ENCODE measurements at regions not wholly inside any gene's neighbourhood (a gene's known extent, or its start where the extent isn't known, plus 50 kb on each side); places are given as distances from the start of the nearest gene placed in this dataset.

DNA sequence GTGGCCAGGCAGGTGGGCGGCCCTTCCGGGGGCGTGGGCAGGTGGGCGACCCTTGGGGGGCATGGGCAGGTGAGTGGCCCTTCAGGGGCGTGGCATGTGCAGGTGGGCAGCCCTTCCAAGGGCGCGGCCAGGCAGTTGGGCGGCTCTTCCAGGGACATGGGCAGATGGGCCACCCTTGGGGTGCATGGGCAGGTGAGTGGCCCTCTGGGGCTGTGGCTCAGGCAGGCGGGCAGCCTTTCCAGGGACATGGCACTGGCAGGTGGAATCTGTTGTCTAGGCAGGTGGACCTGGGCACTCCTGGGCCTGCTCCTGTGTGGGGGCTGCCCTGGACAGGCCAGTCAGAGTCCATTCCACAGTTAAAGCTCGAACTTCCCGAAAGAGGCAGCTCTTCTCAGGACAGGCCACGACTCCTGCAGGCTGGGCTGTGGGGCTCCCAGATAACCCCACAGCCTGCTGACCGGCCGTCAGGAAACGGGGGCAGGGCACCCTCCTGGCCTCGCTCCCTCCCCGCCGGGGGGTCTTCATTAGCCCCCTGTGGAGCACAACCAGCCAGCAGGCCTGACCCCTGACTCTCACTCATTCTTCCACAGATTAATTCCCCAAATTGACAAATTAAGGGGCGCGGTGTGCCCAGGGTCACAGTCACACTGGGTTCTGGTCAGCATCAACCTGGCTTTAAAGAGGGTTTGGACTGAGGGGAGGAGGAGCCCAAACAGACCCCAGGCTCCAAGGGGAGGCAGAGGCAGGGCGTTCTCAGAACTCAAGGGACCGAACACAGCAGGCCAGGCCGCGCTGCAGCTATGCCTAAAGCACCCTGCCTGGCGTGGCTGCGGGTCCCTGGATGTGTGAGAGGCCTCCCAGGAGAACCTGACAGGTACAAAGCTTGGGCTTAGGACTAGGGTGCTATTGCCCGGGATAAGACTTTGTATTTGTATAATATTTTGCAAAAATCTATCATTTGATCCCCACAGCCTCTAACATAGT is 130.0 kb downstream of the DLL1 start:
- no peak for DNase-seq (ENCODE audit: low spot score)

DNA sequence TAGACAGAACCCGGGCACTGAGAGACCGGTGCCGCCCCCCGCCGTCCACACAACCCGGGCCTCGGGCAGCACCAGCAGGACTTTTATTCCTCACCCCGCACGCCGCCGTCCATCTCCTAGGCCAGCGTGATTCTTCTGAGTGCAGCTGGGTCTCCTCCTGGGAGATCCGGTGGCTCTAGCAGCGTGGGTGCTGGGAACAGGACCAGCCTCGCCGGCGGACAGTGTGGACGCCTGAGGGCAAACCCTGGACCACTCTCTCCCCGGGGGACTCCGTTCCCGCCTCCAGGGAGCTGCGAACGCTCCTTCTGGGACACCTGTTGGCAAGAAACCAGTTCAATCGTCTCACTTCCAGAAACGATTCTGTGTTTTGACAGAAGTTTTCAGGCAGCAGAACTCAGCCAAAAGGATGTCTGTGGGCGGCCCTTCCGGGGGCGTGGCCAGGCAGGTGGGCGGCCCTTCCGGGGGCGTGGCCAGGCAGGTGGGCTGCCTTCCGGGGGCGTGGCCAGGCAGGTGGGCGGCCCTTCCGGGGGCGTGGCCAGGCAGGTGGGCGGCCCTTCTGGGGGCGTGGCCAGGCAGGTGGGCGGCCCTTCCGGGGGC is 130.7 kb downstream of the DLL1 start:
- DNase-seq (ENCODE audit: low spot score), result no peak

DNA sequence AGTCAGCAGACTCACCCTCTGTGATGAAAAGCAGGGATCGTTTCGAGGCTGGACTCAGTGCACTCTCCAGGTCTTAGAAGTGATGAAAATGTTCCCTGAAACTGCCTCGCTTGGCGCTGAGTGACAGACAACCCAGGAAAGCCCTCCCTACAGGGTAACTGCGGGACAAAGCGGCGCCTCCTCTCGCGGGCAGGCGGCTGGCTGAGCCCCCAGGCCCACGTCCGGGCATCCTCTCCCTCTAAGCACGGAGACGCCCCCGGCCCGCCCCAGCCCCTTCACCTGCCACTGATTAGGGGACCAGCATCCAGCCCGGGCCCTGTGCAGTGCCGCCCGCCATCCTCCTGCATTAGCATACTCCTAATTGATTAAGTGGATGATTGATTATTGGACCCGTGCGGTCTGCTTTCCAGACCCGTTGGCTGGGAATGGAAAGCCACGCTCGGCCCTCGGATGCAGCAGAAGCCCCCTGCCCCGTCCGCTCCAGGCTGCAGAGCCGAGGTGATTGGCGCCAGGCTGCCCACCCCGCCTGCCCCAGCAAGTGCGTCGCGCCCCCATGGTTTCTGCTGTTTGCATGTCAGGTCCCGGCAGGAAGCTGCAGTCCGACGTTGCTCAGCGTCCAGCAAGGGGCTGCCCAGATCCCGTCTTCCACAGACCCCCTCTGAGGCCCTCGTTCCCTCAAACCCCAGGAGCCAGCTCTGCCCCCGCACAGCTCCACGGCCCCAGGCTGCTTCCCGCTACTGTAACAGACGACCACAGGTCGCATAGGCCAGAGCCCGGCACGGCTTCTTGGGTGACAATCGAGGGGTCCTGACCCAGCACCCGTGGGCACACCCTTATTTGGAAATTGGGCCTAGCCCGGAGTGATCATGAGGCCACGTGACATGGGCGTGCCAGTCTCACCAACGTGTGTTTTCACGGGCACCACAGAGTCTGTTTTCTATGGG is 131.6 kb downstream of the DLL1 start:
- DNase-seq (ENCODE audit: low spot score), result no peak

DNA sequence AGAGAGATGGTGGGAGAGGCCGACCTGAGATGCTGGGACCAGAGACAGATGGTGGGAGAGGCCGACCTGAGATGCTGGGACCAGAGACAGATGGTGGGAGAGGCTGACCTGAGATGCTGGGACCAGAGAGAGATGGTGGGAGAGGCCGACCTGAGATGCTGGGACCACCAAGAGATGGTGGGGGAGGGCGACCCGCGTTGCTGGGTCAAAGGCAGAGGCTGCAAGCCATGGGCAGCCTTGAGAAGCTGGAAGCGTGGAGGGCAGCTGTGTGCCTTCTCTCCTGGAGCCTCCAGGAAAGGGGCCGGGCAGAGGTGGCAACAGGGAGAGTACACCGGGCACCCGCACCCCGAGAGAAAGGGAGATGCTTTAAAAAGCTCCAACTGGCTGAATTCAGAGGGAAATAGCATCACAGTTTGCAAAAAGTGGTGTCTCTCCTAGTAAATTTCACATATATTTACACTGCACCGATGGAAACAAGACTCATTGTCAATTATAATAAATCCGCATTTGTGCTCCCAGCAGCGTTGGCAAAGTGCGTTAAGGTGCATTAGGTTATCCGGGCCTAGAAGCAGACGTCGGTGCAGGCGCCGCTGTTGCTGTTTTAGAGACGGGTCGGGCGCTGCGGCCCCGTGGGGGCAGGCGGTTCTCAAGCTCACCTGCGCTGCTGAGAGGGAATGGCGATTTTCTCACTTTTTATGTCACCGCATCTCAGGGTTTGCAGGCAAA is 132.4 kb downstream of the DLL1 start:
- no peak for DNase-seq (ENCODE audit: low spot score)

DNA sequence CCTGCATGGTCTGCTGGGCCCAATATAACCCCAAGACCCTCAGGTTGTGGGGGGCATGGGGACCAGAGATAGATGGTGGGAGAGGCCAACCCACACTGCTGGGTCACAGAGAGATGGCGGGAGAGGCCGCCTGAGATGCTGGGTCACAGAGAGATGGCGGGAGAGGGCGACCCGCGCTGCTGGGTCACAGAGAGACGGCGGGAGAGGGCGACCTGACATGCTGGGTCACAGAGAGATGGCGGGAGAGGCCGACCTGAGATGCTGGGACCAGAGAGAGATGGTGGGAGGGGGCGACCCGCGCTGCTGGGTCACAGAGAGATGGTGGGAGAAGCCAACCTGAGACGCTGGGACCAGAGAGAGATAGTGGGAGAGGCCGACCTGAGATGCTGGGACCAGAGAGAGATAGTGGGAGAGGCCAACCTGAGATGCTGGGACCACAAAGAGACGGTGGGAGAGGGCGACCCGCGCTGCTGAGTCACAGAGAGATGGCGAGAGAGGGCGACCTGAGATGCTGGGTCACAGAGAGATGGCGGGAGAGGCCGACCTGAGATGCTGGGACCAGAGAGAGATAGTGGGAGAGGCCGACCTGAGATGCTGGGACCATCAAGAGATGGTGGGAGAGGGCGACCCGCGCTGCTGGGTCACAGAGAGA is 133.2 kb downstream of the DLL1 start:
- no peak for DNase-seq (ENCODE audit: low spot score)

DNA sequence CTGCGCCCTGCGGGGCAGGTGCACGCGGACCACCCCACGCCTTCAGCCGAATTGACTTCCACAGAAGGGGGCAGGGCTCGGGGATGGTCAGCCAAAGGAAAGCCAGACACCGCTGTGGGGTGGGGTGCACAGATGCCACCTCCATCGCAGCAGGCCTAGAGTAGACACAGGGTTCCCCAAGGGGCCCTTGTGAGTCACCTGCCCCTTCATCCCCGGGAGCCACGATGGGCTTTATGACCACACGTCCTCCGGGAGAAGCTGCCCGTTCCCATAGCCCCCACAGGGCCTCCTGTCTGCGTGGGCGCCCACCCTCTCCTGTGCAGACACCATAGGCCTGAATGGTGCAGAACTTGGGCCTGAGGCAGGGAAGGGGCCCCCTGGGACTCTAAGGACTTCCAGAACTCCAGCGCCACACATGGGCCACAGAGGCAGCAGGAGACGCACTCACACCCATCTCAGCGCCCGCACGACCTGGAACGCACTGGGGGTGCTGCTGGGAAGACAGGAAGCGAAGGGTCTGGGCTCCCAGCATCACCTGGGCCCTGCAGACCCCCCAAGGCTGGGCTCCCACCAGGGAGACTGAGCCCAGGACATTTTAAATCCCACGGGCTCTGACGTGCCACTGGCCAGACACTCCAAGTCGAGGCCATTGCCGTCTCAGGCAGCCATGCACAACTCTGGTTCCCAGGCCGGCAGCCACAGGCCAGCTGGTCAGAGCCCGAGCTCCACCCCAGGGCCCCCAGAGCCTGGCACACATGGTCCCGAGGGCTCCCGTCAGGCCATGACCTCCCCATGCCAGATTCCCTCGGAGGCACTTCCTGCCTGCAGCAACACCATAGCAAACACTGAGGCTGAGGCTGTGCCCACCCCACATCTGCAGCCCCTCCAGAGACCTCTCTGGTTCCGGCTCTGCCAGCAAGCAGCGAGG is 134.2 kb downstream of the DLL1 start:
- no peak for DNase-seq (ENCODE audit: low spot score)

DNA sequence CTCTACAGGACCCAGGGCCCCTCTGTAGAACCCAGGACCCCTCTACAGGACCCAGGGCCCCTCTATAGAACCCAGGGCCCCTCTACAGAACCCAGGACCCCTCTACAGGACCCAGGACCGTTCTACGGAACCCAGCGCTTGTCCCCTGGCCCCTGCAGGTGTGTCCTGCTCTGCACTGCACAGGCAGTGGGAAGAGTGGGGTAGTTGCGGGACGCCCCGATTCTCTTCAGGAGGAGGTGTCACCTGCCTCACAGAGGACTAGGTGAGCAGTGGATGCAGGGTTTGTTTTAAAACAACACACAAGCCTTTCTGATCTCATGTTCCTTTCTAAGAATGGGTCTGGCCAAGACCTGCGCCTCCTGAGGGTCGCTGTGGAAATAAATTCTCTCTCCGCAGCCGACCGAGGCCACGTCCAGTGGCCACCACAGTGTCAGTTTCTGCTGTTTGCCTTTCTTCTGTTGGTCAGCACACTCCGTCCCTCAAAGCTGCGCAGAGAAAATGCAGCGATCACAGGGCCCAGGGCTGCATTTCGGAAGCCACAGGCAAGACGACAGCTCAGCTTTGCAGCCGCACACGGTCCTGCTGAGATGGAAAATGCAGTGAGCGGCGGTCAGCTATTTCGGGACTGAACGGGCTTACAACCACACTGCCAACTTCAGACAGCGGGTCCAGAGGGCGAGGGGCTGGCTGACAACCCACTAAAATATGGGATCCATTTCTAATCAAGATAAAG is 135.2 kb downstream of the DLL1 start:
- DNase-seq (ENCODE audit: low spot score), result no peak

DNA sequence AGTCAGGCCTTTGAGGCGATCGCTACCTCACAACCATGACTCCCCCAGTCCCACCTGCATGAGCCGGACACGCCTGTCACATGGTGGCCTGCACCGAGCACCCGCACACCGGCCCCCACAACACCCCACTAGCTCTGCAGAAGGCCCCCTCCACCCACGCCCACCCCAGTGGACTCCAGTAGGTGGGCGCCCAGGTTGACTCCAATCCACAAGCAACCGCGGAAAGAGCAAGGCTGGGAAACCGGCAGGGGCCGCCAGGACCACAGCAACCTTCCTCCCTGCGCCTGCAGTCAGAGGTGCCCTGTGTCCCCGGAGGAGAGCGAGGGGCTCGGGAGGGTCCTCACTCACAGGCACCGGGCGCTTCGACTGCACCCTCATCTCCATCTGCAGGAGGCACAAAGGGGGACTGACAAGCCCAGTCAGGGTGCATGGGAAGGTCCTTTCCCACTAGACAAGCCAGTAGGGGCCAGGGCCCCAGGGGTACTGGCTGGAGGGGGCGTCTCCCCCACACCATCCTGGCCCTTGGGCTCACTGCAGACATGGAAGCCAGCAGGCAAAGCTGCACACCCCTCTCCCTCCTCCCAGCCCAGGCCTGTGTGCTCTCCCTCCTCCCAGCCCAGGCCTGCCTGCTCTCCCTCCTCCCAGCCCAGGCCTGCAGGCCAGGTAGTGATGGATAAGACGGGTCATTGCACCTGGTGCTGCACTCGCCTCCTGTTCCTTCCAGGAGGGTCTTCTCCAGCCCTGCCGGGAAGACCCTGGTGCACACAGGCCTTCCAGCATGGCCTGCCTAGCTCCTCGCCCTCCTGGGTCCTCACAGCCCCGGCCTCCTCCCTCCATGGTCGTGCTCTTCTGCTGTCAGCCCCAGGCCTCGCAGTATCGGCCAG is 137.2 kb downstream of the DLL1 start:
- DNase-seq (ENCODE audit: low spot score), result no peak

DNA sequence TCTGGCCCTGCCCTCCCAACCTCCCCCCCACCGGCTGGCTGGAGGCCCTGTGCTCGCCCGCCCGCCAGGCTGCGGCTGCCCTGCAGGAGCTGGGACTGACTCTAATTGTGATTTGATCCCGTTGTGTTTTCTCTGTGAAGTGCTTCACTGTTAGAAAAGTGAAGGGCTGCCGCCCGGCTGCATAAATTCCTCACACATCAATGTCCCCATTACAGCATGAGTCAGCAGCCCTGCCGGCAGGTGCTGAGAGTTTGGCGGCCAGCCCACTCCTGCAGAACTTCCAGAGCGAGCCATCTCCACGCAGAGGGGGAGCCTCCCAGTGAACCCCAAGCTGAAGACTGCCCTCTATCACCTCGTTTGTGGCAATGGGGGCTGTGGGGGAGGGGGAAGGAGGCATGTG is 137.9 kb downstream of the DLL1 start:
- DNase-seq (ENCODE audit: low spot score), result peak; percentile 54

DNA sequence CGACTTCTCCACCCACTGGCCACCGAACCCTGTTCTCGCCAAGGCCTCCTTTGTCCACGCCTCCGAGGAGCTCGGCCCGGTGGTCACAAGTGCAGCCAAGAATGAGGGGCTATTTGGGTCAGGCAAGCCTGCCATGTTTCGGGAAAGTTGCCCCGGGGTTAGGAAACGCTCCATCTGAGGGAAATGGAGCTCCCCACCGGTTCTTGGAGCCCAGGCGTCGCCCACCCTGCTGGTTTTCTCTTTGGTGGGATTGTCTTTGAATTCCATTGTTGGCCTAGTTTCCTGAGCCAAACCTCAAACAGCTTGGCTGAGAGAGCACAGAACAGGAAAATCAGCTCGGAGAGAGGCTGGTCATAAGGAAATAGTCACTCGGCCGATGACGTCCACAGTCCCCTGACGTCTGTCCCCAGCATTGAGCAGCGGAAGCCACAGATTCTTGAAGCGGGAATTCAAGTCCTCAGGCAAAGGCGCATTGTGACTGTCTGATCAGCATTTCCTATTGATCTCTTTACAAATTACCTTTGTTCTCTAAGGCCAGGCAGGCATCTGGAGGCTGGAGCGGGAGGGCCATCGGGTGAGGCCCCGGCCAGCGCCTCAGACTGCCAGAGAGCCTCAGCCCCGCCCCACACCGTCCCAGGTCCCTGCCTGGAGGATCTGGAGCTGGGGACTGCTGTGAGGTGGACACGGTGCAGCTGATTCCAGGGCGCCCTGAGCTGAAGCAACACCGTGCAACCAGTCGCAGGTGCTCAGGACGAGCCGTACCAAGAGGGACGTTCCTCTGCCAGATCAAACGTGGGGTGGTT is 138.6 kb downstream of the DLL1 start:
- no peak for DNase-seq (ENCODE audit: low spot score)

DNA sequence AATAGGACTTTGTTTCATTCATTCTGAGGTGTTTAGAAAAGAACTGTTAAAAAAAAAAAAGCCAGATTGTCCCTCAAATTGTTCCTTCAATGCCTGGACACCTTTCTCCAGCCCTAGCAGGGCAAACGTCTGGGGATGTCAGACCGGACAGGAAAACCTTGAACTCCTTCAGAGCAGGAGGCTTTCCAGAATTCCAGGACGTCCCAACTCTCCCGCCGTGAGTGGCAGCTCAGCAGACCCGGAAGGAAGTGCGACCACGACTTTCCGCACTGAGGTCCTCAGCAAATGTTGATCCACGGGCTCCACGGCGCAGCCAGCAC is 139.1 kb downstream of the DLL1 start:
- no peak for DNase-seq (ENCODE audit: low spot score)

DNA sequence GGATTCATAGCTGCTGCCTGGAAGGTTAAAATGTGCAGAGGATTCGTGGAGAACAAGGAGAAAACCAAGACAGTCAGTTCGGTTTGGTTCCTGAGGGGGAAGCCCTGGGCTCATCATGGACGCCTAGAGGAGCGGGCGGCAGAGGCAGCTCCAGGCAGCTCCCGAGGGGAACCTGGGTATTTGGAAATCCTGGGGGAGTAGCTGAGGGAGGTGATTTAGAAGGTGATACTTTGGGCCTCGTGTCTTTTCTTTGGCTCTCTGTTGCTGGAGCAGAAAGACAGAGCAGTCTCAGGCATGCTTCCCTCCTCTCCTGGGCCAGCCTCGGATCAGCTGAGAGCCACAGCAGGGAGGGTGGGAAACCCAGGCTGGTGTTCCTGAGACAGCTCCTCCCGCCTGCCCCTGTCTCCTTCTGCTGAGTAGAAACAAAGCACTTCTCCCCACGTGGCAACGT is 139.5 kb downstream of the DLL1 start:
- no peak for DNase-seq (ENCODE audit: low spot score)

DNA sequence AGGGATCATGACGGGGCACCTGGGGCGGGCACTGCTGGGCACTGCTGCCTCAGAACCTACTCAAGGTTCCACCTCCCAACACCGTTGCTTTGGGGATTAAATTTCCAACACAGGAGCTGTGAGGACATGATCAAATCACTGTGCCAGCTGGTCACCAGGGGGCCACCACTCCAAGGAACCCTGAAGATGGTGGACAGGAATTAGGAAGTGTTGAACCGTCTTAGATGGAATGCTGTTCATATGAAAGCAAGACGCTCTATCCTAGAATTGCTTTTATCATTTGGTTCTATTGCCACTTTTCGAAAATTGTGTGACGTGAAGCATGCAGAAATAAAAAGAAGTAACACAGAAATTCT is 140.3 kb downstream of the DLL1 start:
- DNase-seq (ENCODE audit: low spot score), result no peak

DNA sequence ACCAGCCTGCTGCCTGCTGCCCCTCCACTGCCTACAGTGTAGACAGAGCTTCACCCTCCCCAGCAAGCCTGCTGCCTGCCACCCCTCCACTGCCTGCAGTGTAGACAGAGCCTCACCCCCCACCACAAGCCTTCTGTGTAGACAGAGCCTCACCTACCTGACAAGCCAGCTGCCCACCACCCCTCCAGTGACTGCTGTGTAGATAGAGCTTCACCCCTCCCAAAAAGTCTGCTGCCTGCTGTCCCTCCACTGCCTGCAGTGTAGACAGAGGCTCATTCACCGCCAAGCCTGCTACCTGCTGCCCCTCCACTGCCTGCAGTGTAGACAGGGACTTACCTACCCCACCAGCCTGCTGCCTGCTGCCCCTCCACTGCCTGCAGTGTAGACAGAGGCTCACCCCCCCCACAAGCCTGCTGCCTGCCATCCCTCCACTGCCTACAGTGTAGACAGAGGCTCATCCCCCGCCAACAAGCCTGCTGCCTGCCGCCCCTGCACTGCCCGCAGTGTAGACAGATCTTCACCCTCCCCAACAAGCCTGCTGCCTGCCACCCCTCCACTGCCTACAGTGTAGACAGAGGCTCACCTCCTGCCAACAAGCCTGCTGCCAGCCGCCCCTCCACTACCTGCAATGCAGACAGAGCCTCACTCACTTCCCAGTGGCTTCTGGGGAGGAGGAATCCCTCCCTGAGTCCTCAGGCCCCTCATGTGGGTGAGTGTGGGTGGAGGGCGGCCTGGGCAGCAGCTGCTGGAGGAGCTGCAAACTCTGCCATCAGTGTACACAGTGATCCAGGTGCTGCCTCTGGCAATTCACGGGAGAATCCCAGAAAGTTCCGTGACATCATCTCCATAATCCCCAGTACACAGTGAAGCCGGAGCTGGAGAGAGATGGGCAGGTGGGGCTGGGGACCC is 140.9 kb downstream of the DLL1 start:
- no peak for DNase-seq (ENCODE audit: low spot score)

DNA sequence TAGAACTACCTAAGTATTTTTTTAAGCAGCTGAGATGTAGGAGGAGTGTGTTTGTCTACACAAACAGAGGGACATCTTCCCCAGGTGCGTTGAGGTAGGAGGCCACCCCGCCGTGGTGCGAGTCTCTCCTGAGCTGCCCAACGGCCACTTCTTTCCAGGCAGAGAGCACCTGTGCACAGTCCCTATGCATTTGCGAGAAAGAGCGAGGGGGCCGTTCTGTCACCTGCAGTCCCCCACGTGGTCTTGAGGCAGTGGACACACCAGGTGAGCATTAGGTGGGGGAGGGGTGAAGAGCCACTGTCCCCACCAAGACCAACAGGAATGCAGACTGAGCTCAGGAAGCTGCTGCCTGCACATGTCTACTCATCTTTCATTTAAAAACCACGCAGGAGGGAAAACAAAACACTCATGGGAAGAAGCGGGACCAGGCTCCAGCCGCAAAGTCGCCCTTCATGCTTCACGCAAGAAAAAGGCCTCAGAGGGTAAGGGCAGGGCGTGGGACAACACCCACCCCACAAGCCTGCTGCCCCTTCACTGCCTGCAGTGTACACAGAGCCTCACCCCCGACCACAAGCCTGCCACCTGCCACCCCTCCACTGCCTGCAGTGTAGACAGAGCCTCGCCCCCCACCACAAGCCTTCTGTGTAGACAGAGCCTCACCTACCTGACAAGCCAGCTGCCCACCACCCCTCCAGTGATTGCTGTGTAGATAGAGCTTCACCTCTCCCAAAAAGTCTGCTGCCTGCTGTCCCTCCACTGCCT is 142.0 kb downstream of the DLL1 start:
- no peak for DNase-seq (ENCODE audit: low spot score)
